ENCODE measurements at regions not wholly inside any gene's neighbourhood (a gene's known extent, or its start where the extent isn't known, plus 50 kb on each side); places are given as distances from the start of the nearest gene placed in this dataset.

DNA sequence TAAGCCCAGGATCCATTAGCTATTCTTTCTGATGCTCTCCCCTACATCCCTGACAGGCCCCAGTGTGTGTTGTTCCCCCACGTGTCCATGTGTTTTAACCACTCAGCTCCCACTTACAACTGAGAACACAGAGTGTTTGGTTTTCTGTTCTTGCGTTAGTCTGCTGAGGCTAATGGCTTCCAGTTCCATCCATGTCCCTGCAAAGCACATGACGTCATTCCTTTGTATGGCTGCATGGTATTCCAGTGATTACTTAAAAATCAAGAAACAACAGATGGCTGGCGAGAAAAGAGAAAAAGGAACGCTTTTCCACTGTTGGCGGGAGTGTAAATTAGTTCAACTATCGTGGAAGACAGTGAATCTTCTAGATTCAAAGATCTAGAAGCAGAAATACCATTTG, 556.0 kb downstream of the PTPRC start:
- H3K36me3 ChIP-seq, result no peaks in the 10 kb centered on the region
- H3K9me3 ChIP-seq, result no peaks in the 10 kb centered on the region; the same call in 1 of the 2 replicates
- H3K27me3 ChIP-seq, result no peaks in the 10 kb centered on the region
- no peak overlapping the region for H3K4me3 ChIP-seq (ENCODE audit: low read depth, low read length)
- no peaks in the 10 kb centered on the region for H3K4me1 ChIP-seq
- TF ChIP-seq CTCF (IDR thresholded peaks at IDR 0.05; ENCODE audit: low read depth, low read length), result no peak
- no peak for DNase-seq

GRCh38 chr1:199197695-199198094, 558.9 kb downstream of the PTPRC start:
- TF ChIP-seq CTCF (IDR thresholded peaks at IDR 0.05; ENCODE audit: low read depth, low read length), result no peak

DNA sequence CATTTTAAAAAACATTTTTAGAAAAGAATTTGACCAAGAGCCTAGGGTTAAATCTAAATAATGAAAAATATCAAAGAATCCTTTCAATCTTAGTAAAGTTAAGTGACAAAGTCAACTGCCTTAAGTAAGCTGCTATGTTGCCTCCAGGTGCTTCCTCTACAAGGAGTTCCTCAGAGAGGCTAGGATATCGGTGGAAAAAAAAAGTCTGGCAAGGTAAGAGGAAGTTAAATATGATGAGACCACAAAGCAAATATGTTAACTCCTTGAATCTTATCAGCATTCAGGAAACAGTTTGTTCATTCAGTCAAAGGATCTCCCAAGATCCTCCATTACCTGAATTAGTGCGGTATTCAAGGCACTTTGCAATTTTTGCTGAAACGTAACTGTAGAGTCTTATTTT, 563.5 kb downstream of the PTPRC start:
- Histone ChIP-seq H3K4me3 (ENCODE audit: low read depth, low read length) (no peak overlapping the region), H3K27me3 (no peaks in the 10 kb centered on the region), H3K4me1 (no peaks in the 10 kb centered on the region), H3K9me3 (no peaks in the 10 kb centered on the region), H3K36me3 (no peaks in the 10 kb centered on the region)
- DNase-seq, result no peak
- no peak for TF ChIP-seq CTCF (IDR thresholded peaks at IDR 0.05; ENCODE audit: low read depth, low read length)

More at GRCh38 chr1:199197695-199198094, 558.9 kb downstream of the PTPRC start:
- no peak overlapping the region for H3K4me3 ChIP-seq (ENCODE audit: low read depth, low read length)
- no peak for DNase-seq
- H3K9me3 ChIP-seq, result no peaks in the 10 kb centered on the region; the same call in 1 of the 2 replicates
- no peaks in the 10 kb centered on the region for H3K4me1 ChIP-seq
- H3K36me3 ChIP-seq, result no peaks in the 10 kb centered on the region
- H3K27me3 ChIP-seq, result no peaks in the 10 kb centered on the region

- Histone ChIP-seq H3K9me3 (no peaks in the 10 kb centered on the region), H3K4me3 (ENCODE audit: low read depth, low read length) (no peak overlapping the region), H3K27me3 (no peaks in the 10 kb centered on the region), H3K4me1 (no peaks in the 10 kb centered on the region), H3K36me3 (no peaks in the 10 kb centered on the region)
- DNase-seq, result no peak
- no peak for TF ChIP-seq CTCF (IDR thresholded peaks at IDR 0.05; ENCODE audit: low read depth, low read length)
Measured at GRCh38 chr1:199204231-199204630, 565.4 kb downstream of the PTPRC start.

DNA sequence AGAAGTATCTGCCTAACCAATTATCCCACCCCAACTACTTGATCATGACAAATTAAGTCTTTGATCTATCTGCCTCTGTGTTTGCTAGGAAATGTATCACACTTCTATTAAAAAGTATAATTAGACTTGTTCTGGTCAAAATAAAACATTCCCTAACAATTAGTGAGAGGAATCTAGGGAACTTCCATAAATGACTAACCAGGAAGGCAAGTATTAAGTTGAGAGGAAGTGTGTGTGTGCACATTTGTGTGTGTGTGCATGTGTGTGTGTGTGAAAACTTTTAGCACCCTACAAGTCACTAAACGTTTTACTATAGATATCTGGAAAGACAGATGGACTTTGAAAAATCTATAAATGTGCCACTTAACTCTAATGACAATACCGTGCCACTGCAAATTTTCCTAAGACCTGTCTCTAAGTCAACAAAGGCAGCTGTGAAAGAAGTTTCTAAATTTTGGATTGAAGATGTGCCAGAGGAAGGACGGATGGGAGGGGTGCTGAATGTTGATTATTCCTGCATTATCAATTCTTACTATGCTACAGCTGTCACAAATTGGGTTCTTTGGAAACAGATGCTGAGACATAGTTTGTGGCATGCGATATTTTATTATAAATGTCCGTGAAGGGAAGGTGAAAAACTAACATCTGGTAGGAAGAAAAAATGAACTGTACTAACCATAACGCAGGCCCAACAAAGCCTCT, 567.1 kb downstream of the PTPRC start:
- Histone ChIP-seq H3K4me3 (ENCODE audit: low read depth, low read length) (no peak overlapping the region), H3K9me3 (no peaks in the 10 kb centered on the region), H3K27me3 (no peaks in the 10 kb centered on the region), H3K4me1 (no peaks in the 10 kb centered on the region), H3K36me3 (no peaks in the 10 kb centered on the region)
- no peak for DNase-seq
- no peak for TF ChIP-seq CTCF (IDR thresholded peaks at IDR 0.05; ENCODE audit: low read depth, low read length)

GRCh38 chr1:199208847-199209246, 570.0 kb downstream of the PTPRC start:
- TF ChIP-seq CTCF (IDR thresholded peaks at IDR 0.05; ENCODE audit: low read depth, low read length), result no peak

More at GRCh38 chr1:199208847-199209246, 570.0 kb downstream of the PTPRC start:
- H3K27me3 ChIP-seq, result no peaks in the 10 kb centered on the region
- no peak overlapping the region for H3K4me3 ChIP-seq (ENCODE audit: low read depth, low read length)
- DNase-seq, result no peak
- H3K36me3 ChIP-seq, result no peaks in the 10 kb centered on the region
- no peaks in the 10 kb centered on the region for H3K9me3 ChIP-seq
- H3K4me1 ChIP-seq, result no peaks in the 10 kb centered on the region

All from BE2C (cell line).